Endothelial cell of umbilical vein (primary cell): ENCODE measurements at regions not wholly inside any gene's neighbourhood (a gene's known extent, or its start where the extent isn't known, plus 50 kb on each side); places are given as distances from the start of the nearest gene placed in this dataset.

Source experiments
- EZH2 ChIP-seq: IDR thresholded peaks from 2 replicates; pipeline ENCODE4 v1.6.1; 2012; ENCODE audit warnings: borderline replicate concordance, low read depth, mild to moderate bottlenecking, moderate library complexity, low read length, inconsistent platforms; ENCODE audit not compliant: severe bottlenecking
- GATA2 ChIP-seq: IDR thresholded peaks from 2 replicates; pipeline ENCODE4 v1.7.0; 2011; ENCODE audit warnings: low read depth, mild to moderate bottlenecking, moderate library complexity, mixed read lengths, low read length; ENCODE audit not compliant: insufficient read length, insufficient read depth
- MYC ChIP-seq: IDR thresholded peaks from one replicate; pipeline ENCODE4 v1.6.1; 2011; ENCODE audit warnings: mild to moderate bottlenecking, low read depth, low read length
- POLR2A ChIP-seq: IDR thresholded peaks from 2 replicates; pipeline ENCODE4 v1.6.1; 2012; ENCODE audit warnings: low read depth, mild to moderate bottlenecking, control low read depth, low read length
- POLR2AphosphoS5 ChIP-seq: IDR thresholded peaks from 2 replicates; pipeline ENCODE4 v1.6.1; 2012; ENCODE audit warnings: low read depth, mild to moderate bottlenecking, control low read depth, low read length, moderate library complexity; ENCODE audit not compliant: insufficient read depth
- TF ChIP-seq, protein P1 (sequence below), 2 donors: IDR thresholded peaks; 1 replicate in 1 of 2; 2 replicates in 1 of 2; pipeline ENCODE4 v1.5.1; 2011; ENCODE audit warnings: low read length in 2 of 2, mild to moderate bottlenecking in 2 of 2, moderate library complexity in 2 of 2, control low read depth in 1 of 2, inconsistent platforms in 1 of 2, low read depth in 1 of 2; ENCODE audit not compliant: insufficient read depth in 1 of 2; ENCODE audit errors: extremely low read depth in 1 of 2

- TF ChIP-seq, protein P1, sequence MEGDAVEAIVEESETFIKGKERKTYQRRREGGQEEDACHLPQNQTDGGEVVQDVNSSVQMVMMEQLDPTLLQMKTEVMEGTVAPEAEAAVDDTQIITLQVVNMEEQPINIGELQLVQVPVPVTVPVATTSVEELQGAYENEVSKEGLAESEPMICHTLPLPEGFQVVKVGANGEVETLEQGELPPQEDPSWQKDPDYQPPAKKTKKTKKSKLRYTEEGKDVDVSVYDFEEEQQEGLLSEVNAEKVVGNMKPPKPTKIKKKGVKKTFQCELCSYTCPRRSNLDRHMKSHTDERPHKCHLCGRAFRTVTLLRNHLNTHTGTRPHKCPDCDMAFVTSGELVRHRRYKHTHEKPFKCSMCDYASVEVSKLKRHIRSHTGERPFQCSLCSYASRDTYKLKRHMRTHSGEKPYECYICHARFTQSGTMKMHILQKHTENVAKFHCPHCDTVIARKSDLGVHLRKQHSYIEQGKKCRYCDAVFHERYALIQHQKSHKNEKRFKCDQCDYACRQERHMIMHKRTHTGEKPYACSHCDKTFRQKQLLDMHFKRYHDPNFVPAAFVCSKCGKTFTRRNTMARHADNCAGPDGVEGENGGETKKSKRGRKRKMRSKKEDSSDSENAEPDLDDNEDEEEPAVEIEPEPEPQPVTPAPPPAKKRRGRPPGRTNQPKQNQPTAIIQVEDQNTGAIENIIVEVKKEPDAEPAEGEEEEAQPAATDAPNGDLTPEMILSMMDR (IDR thresholded peaks at IDR 0.05; ENCODE audit: extremely low read depth in 1 of 2, insufficient read depth in 1 of 2, low read depth in 1 of 2, low read length in 2 of 2), result no peak
- TF ChIP-seq GATA2, result no peak
- no peak for TF ChIP-seq POLR2AphosphoS5
- no peak for TF ChIP-seq POLR2A
- no peak for TF ChIP-seq MYC
- no peak for TF ChIP-seq EZH2
Measured at GRCh38 chr11:110525883-110526282, 96.1 kb downstream of the FDX1 start.
